HG03045 (cell line): ENCODE measurements at regions not wholly inside any gene's neighbourhood (a gene's known extent, or its start where the extent isn't known, plus 50 kb on each side); places are given as distances from the start of the nearest gene placed in this dataset.

Source experiments
- ATAC-seq: cut with Tn5 transposase; IDR thresholded peaks from one replicate; pipeline ENCODE4 v1.9.1; 2021; ENCODE audit warnings: mild to moderate bottlenecking, moderate library complexity; ENCODE audit not compliant: unreplicated experiment

GRCh38 chr2:146037334-146037870 is 1517.5 kb upstream of the ZEB2 start:
- ATAC-seq = no peak

- ATAC-seq = no peak
Observed at GRCh38 chr2:146031158-146031557, 1511.2 kb upstream of the ZEB2 start.

- ATAC-seq = no peak
Observed at GRCh38 chr2:146027156-146027555, 1507.2 kb upstream of the ZEB2 start.

GRCh38 chr2:146025519-146025918 is 1505.6 kb upstream of the ZEB2 start:
- ATAC-seq = no peak

- no peak for ATAC-seq
Observed at GRCh38 chr2:146024212-146024743, 1504.4 kb upstream of the ZEB2 start.

- ATAC-seq = no peak
Observed at GRCh38 chr2:146004462-146004861, 1484.5 kb upstream of the ZEB2 start.

- no peak for ATAC-seq
Observed at GRCh38 chr2:146003337-146003736, 1483.4 kb upstream of the ZEB2 start.

- ATAC-seq = no peak
Observed at GRCh38 chr2:145994910-145995309, 1475.0 kb upstream of the ZEB2 start.

GRCh38 chr2:145992572-145992971 is 1472.7 kb upstream of the ZEB2 start:
- no peak for ATAC-seq

GRCh38 chr2:145987793-145988192 is 1467.9 kb upstream of the ZEB2 start:
- no peak for ATAC-seq

GRCh38 chr2:145985517-145985916 is 1465.6 kb upstream of the ZEB2 start:
- no peak for ATAC-seq

- no peak for ATAC-seq
Observed at GRCh38 chr2:145984580-145984979, 1464.7 kb upstream of the ZEB2 start.

GRCh38 chr2:145980318-145980717 is 1460.4 kb upstream of the ZEB2 start:
- ATAC-seq = no peak

- no peak for ATAC-seq
Observed at GRCh38 chr2:145975406-145975805, 1455.5 kb upstream of the ZEB2 start.

GRCh38 chr2:145961846-145962245 is 1441.9 kb upstream of the ZEB2 start:
- no peak for ATAC-seq

- ATAC-seq = no peak
Observed at GRCh38 chr2:145960479-145961163, 1440.7 kb upstream of the ZEB2 start.

- ATAC-seq = no peak
Observed at GRCh38 chr2:145958611-145959010, 1438.7 kb upstream of the ZEB2 start.

GRCh38 chr2:145957929-145958328 is 1438.0 kb upstream of the ZEB2 start:
- no peak for ATAC-seq

- ATAC-seq = no peak
Observed at GRCh38 chr2:145939949-145940348, 1420.0 kb upstream of the ZEB2 start.

- no peak for ATAC-seq
Observed at GRCh38 chr2:145935016-145935415, 1415.1 kb upstream of the ZEB2 start.

GRCh38 chr2:145931781-145932395 is 1412.0 kb upstream of the ZEB2 start:
- ATAC-seq = no peak

GRCh38 chr2:145930318-145930717 is 1410.4 kb upstream of the ZEB2 start:
- no peak for ATAC-seq
